GM23248 (cell line): ENCODE measurements at regions not wholly inside any gene's neighbourhood (a gene's known extent, or its start where the extent isn't known, plus 50 kb on each side); places are given as distances from the start of the nearest gene placed in this dataset.

Source experiments
- DNase-seq: peaks from one replicate; pipeline ENCODE4 v3.0.0-alpha.2; 2015
- H2AFZ ChIP-seq: fragments of 200-600 bp; sonication (generic); 2 replicates; pipeline ENCODE4 v1.6.1; 2016; ENCODE audit warnings: antibody characterized with exemption
- H3F3A ChIP-seq: fragments of 200-600 bp; sonication (generic); 2 replicates; pipeline ENCODE4 v1.6.1; 2016; ENCODE audit warnings: mild to moderate bottlenecking, antibody characterized with exemption, mixed run types; ENCODE audit not compliant: insufficient read depth
- H3K27ac ChIP-seq: fragments of 200-600 bp; sonication (generic); 2 replicates; pipeline ENCODE4 v1.5.1; 2016; ENCODE audit warnings: mild to moderate bottlenecking
- H3K27me3 ChIP-seq: fragments of 200-600 bp; sonication (generic); replicated peaks from 2 replicates; pipeline ENCODE4 v1.6.1; 2016; ENCODE audit warnings: mild to moderate bottlenecking; ENCODE audit not compliant: insufficient read depth
- H3K36me3 ChIP-seq: fragments of 200-600 bp; sonication (generic); 2 replicates; pipeline ENCODE4 v1.6.1; 2016; ENCODE audit warnings: low read depth, mild to moderate bottlenecking
- H3K4me1 ChIP-seq: fragments of 200-600 bp; sonication (generic); 2 replicates; pipeline ENCODE4 v1.6.1; 2016; ENCODE audit warnings: mild to moderate bottlenecking; ENCODE audit not compliant: insufficient read depth
- H3K4me2 ChIP-seq: fragments of 200-600 bp; sonication (generic); one replicate; pipeline ENCODE4 v1.6.1; 2016; ENCODE audit warnings: mild to moderate bottlenecking; ENCODE audit not compliant: unreplicated experiment
- H3K4me3 ChIP-seq: fragments of 200-600 bp; sonication (generic); 2 replicates; pipeline ENCODE4 v1.5.1; 2016; ENCODE audit warnings: mild to moderate bottlenecking
- H3K79me2 ChIP-seq: fragments of 200-600 bp; sonication (generic); 2 replicates; pipeline ENCODE4 v1.6.1; 2016; ENCODE audit warnings: mild to moderate bottlenecking; ENCODE audit not compliant: insufficient read depth
- H3K9ac ChIP-seq: fragments of 200-600 bp; sonication (generic); 2 replicates; pipeline ENCODE4 v1.6.1; 2016; ENCODE audit warnings: mild to moderate bottlenecking
- H3K9me2 ChIP-seq: fragments of 200-600 bp; sonication (generic); 2 replicates; pipeline ENCODE4 v1.6.1; 2016; ENCODE audit warnings: mixed run types, mild to moderate bottlenecking, moderate library complexity; ENCODE audit not compliant: insufficient read depth
- H3K9me3 ChIP-seq: fragments of 200-600 bp; sonication (generic); one replicate; pipeline ENCODE4 v1.6.1; 2017; ENCODE audit warnings: low read depth
- H4K20me1 ChIP-seq: fragments of 200-600 bp; sonication (generic); 2 replicates; pipeline ENCODE4 v1.6.0; 2016; ENCODE audit not compliant: insufficient read depth
- EZH2 ChIP-seq: fragments of 200-600 bp; sonication (generic); IDR thresholded peaks from 2 replicates; pipeline ENCODE4 v1.6.1; 2018; ENCODE audit warnings: antibody characterized with exemption, mild to moderate bottlenecking; ENCODE audit not compliant: insufficient read depth, poor library complexity, severe bottlenecking
- EZH2phosphoT487 ChIP-seq: fragments of 200-600 bp; sonication (generic); IDR thresholded peaks from 2 replicates; pipeline ENCODE4 v1.6.1; 2018; ENCODE audit warnings: antibody characterized with exemption, moderate library complexity, mild to moderate bottlenecking, low read depth; ENCODE audit not compliant: insufficient read depth
- WGBS, 2 experiments: methylation state at CpG; one replicate each; pipeline ENCODE4 v1.1.6; 2015 to 2017; ENCODE audit warnings: low lambda C conversion rate in 2 of 2, low coverage in 1 of 2; ENCODE audit errors: missing lambda C conversion rate in 2 of 2; 5-methylcytosine and 5-hydroxymethylcytosine counted together
- in situ Hi-C: fragments of 300-500 bp; cut with MboI; formaldehyde crosslinking; loops from 2 replicates; pipeline ENCODE4 v1.15.0; 2020

DNA sequence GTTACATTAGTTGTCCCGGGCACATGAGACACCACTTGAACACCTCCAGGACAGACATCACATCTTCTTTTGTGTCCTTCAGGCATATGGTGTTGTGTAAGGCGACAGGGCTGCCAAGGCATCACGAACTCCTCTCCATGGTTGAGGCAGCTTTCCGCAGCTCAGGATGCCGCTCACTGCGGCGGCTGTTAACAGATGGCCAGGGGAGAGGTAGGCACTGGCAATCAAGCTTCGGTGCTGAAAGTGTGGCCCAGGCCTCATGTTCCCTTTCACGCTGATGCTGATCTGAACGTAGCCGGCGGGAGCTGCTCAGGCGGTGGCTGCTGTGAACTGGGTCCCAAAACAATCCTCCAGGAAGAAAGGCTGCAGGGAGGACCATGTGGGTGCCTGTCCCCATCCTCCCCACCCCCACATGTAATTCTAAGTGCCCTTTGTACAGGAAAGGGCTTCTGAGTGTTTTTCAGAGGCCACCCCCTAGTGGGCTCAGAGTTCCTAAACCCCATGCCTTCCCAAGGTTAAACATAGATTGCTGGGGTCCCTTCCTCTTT lies 287.1 kb upstream of the AJAP1 start:
- H3K4me2 ChIP-seq = no peak overlapping the region
- H3K4me1 ChIP-seq = no peaks in the 10 kb centered on the region
- H2AFZ ChIP-seq = no peak overlapping the region
- H3K79me2 ChIP-seq = no peaks in the 10 kb centered on the region
- in situ Hi-C loops = no loop called here
- no peak overlapping the region for H3K9ac ChIP-seq
- 32 to 37% methylated on average over 13 of the region's 13 CpGs for WGBS, 2 experiments
- no peaks in the 10 kb centered on the region for H3K9me3 ChIP-seq
- H3K9me2 ChIP-seq = no peaks in the 10 kb centered on the region
- no peak overlapping the region for H3K27ac ChIP-seq
- no peak overlapping the region for H3K4me3 ChIP-seq
- DNase-seq = no peak
- H3K36me3 ChIP-seq = no peaks in the 10 kb centered on the region
- H3F3A ChIP-seq = no peaks in the 10 kb centered on the region
- H4K20me1 ChIP-seq = no peaks in the 10 kb centered on the region
- no peak for TF ChIP-seq EZH2
- no peak for TF ChIP-seq EZH2phosphoT487
- H3K27me3 ChIP-seq = no peaks in the 10 kb centered on the region

DNA sequence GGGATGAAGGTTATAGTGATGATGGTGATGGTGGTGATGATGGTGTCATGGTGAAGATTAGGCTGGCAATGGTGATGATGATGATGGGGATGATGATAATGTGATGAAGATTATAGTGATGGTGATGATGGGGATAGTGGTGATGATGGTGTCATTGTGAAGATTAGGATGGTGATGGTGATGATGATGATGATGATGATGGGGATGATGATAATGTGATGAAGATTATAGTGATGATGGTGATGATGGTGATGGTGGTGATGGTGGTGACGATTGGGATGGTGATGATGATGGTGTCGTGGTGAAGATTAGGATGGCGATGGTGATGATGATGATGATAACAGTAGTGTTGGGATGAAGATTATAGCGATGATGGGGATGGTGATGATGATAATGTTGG lies 285.1 kb upstream of the AJAP1 start:
- WGBS, 2 experiments = 36 to 48% methylated on average over 3 to 4 of the region's 4 CpGs
- in situ Hi-C loops = no loop called here

GRCh38 chr1:4371849-4372248 lies 282.6 kb upstream of the AJAP1 start:
- no peaks in the 10 kb centered on the region for H3K4me1 ChIP-seq
- H3K79me2 ChIP-seq = no peaks in the 10 kb centered on the region
- H3K27ac ChIP-seq = no peak overlapping the region
- no peaks in the 10 kb centered on the region for H3K36me3 ChIP-seq
- no peak for DNase-seq
- TF ChIP-seq EZH2phosphoT487 (no peak), EZH2 (no peak)
- no peak overlapping the region for H3K9ac ChIP-seq
- WGBS, 2 experiments = 32 to 45% methylated on average over 6 of the region's 6 CpGs
- H3K27me3 ChIP-seq = no peaks in the 10 kb centered on the region
- H3K9me2 ChIP-seq = no peaks in the 10 kb centered on the region
- H4K20me1 ChIP-seq = no peaks in the 10 kb centered on the region
- H3K4me2 ChIP-seq = no peak overlapping the region
- H3F3A ChIP-seq = no peaks in the 10 kb centered on the region
- H2AFZ ChIP-seq = no peak overlapping the region
- no peaks in the 10 kb centered on the region for H3K9me3 ChIP-seq
- in situ Hi-C loops = no loop called here
- H3K4me3 ChIP-seq = no peak overlapping the region

More for the DNA sequence above, 285.1 kb upstream of the AJAP1 start:
- no peaks in the 10 kb centered on the region for H3F3A ChIP-seq
- H3K4me2 ChIP-seq = no peak overlapping the region
- no peak overlapping the region for H3K9ac ChIP-seq
- TF ChIP-seq EZH2phosphoT487 = no peak
- no peaks in the 10 kb centered on the region for H4K20me1 ChIP-seq
- no peaks in the 10 kb centered on the region for H3K36me3 ChIP-seq
- H3K4me3 ChIP-seq = no peak overlapping the region
- H2AFZ ChIP-seq = no peak overlapping the region
- DNase-seq = no peak
- H3K4me1 ChIP-seq = no peaks in the 10 kb centered on the region
- no peaks in the 10 kb centered on the region for H3K79me2 ChIP-seq
- H3K27ac ChIP-seq = no peak overlapping the region
- no peaks in the 10 kb centered on the region for H3K9me2 ChIP-seq
- H3K9me3 ChIP-seq = no peaks in the 10 kb centered on the region
- no peaks in the 10 kb centered on the region for H3K27me3 ChIP-seq

GRCh38 chr1:4375812-4376211 lies 278.6 kb upstream of the AJAP1 start:
- Histone ChIP-seq H3K4me1 (no peaks in the 10 kb centered on the region), H3F3A (no peaks in the 10 kb centered on the region), H3K4me2 (no peak overlapping the region), H3K27ac (no peak overlapping the region), H3K36me3 (no peaks in the 10 kb centered on the region), H3K4me3 (no peak overlapping the region), H3K79me2 (no peaks in the 10 kb centered on the region), H3K9me2 (no peaks in the 10 kb centered on the region), H2AFZ (no peak overlapping the region), H3K9ac (no peak overlapping the region), H3K9me3 (no peaks in the 10 kb centered on the region), H3K27me3 (no peaks in the 10 kb centered on the region), H4K20me1 (no peaks in the 10 kb centered on the region)
- no peak for DNase-seq
- 58 to 77% methylated on average over 1 of the region's 1 CpG for WGBS, 2 experiments
- TF ChIP-seq EZH2phosphoT487 (no peak), EZH2 (no peak)
- in situ Hi-C loops = no loop called here
